Upper lobe of left lung (tissue), 4 donors: ENCODE measurements at regions not wholly inside any gene's neighbourhood (a gene's known extent, or its start where the extent isn't known, plus 50 kb on each side); places are given as distances from the start of the nearest gene placed in this dataset.

Experiments used
- CTCF ChIP-seq, 6 experiments: fragments of 450-650 bp in 4 of 6; fragments of 200-600 bp in 2 of 6; sonication (generic) in 2 of 6; IDR thresholded peaks; one replicate each; pipeline ENCODE4 v1.5.1; 2016 to 2019; ENCODE audit warnings: antibody characterized with exemption in 6 of 6
- EP300 ChIP-seq, 4 donors: sonication (generic); formaldehyde crosslinking; IDR thresholded peaks; one replicate each; pipeline ENCODE4 v1.5.1; 2017; ENCODE audit warnings: antibody characterized with exemption in 4 of 4, control low read depth in 2 of 4
- POLR2A ChIP-seq, 4 donors: fragments of 450-650 bp; IDR thresholded peaks; one replicate each; pipeline ENCODE4 v1.5.1; 2016 to 2017; ENCODE audit warnings: antibody characterized with exemption in 4 of 4, mild to moderate bottlenecking in 2 of 4
- POLR2AphosphoS5 ChIP-seq, 2 donors: sonication (generic); formaldehyde crosslinking; IDR thresholded peaks; one replicate each; pipeline ENCODE4 v1.5.1; 2017; ENCODE audit warnings: antibody characterized with exemption in 2 of 2

DNA sequence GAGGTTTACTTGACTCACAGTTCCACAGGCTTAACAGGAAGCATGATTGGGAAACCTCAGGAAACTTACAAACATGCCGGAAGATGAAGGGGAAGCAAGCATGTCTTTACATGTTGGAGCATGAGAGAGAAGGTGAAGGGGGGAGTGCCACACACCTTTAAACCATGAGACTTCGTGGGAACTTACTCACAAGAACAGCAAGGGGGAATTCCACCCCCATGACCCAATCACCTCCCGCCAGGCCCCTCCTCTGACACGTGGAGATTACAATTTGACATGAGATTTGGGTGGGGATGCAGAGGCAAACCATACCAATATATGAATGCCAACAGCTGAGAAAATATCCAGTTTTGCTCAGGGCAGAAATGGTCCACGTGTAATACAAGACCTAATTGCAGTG lies 518.6 kb downstream of the VRK1 start:
- TF ChIP-seq POLR2AphosphoS5 (IDR thresholded peaks at IDR 0.05) (no peak), CTCF (IDR thresholded peaks at IDR 0.05) (no peak), POLR2A (IDR thresholded peaks at IDR 0.05) (no peak), EP300 (IDR thresholded peaks at IDR 0.05) (no peak)
